ENCODE measurements at regions not wholly inside any gene's neighbourhood (a gene's known extent, or its start where the extent isn't known, plus 50 kb on each side); places are given as distances from the start of the nearest gene placed in this dataset.
A peak's percentile ranks its signal among the peaks of the same experiment; 100 is the strongest.
"Not testable (repeated sequence)": the region's sequence is repeated elsewhere in the genome, so short reads cannot be mapped to it uniquely, and the experiment has no call there.

DNA sequence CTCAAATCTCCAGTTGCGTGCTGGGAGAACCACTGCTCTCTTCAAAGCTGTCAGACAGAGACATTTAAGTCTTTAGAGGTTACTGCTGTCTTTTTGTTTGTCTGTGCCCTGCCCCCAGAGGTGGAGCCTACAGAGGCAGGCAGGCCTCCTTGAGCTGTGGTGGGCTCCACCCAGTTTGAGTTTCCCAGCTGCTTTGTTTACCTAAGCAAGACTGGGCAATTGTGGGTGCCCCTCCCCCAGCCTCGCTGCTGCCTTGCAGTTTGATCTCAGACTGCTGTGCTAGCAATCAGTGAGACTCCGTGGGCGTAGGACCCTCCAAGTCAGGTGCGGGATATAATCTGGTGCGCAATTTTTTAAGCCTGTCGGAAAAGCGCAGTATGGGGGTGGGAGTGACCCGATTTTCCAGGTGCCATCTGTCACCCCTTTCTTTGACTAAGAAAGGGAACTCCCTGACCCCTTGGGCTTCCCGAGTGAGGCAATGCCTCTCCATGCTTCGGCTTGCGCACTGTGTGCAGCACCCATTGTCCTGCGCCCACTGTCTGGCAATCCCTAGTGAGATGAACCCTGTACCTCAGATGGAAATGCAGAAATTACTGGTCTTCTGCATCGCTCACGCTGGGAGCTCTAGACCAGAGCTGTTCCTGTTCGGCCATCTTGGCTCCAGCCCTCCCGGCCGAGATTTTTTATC lies 414.8 kb upstream of the SYNCRIP start:
- not testable (repeated sequence) for DNase-seq (ENCODE audit: low spot score)

DNA sequence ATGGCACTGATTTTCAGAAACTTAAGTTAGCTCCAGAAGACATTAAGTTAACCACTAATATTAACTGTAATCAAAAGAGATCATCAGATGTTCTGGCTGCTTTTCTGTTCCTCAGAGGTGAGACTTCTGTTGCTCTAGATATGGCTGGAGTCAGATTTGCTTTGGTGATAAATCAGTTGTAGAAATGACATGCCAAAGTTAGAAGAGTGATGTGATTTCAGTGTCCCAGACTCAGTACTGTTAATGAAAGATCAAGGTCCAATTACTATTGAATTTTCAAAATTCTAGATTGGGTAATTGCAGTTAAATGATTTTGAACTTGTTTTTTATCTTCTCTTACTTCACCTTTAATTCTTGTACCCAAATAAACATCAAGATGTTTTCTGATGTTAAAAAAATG lies 402.4 kb upstream of the SYNCRIP start:
- DNase-seq (ENCODE audit: low spot score) = no peak

DNA sequence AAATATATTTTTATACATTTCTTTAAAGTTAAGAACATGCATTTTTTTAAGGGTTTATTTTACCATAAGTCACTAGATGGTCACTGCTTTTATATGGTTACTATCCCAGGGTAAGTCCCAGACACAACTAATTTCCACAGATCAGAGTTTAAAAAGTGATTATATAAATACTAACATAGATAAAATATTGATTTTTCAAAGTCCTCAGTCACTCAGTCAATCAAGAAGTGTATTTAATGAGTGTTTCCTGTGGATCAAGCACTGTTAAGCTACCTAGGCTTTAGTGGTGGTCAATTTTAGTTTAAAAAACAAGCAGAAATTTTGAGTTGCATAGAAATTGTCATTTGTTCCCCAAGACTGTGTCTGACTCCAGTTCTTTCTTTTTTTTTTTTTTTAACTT lies 399.5 kb upstream of the SYNCRIP start:
- DNase-seq (ENCODE audit: low spot score) = no peak

DNA sequence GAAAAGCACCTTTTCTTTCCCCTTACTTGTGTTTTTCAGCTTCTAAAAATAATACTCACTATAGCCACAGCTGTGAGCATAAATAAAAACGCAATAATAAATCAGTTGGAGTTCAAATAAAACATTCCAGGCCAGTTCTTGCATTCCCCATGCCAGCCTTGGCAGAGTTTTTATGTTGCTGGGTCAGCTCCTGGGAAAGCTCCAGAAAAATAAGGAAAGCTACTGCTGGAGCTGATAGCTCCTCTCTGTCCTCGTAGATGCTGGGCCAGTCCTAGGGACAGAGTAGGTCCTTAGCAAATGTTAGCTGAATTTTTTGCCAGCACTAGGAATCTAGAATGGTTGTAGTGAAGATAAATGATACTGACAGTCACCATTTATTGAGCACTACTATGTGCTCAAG lies 389.0 kb upstream of the SYNCRIP start:
- DNase-seq (ENCODE audit: low spot score) = no peak

DNA sequence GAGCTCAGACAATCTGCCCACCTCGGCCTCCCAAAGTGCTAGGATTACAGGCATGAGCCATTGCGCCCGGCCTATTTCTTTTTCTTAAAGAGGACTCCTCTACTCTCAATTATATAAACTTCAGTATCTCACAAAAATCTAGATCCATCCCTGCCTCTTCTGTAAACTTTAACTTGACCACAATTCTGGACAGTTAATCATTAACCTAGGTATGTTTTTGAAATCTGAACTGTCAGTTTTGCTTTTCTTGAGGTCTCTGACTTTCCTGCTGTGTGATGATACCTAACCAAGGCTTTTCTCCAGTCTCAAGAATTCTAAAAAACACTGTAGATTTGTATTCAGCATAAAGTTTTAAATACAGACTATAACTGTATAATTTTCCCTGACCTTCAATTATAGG lies 388.2 kb upstream of the SYNCRIP start:
- DNase-seq (ENCODE audit: low spot score) = no peak

DNA sequence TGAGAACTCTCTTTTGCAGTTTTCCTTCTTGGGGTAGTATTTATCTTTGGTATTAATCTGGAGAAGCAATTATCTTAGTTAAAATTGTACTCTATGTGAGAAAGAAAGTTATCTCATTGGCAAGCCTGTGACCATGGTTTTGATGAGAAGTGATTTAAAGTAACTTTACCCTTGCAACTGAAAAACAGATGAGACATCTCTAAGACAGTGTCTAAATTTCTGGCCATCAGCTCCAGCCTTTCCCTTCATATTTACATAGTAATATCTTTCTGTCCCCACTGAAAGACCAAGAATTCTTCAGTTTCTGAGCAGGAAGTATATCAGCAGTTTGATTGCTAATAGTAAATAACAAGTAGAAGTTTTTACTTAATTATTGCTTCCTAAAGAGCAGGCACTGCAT lies 386.1 kb upstream of the SYNCRIP start:
- DNase-seq (ENCODE audit: low spot score) = no peak

DNA sequence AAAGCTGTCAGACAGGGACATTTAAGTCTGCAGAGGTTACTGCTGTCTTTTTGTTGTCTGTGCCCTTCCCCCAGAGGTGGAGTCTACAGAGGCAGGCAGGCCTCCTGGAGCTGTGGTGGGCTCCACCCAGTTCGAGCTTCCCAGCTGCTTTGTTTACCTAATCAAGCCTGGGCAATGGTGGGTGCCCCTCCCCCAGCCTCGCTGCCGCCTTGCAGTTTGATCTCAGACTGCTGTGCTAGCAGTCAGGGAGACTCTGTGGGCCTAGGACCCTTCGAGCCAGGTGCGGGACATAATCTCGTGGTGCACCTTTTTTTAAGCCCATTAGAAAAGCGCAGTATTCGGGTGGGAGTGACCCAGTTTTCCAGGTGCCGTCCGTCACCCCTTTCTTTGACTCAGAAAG lies 384.2 kb upstream of the SYNCRIP start:
- DNase-seq (ENCODE audit: low spot score) = not testable (repeated sequence)

DNA sequence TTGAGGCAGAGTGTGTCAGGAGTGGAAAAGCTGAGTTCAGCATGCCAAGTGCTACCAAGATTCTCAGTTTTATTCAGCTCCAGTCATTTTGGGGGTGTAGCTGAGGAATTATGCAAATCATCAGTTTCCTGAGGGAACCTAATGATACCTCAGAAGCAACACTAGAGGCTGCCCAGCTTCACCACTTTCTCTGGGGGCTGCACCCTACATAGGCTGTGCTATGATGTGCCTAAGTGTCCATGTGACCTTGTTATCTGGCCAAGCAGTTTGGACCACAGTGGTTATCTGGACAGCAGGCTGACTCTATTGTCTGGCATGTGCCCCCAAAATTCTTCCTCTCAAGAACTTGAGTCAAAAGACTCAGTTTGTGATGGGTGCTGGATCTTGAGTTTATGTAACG lies 374.6 kb upstream of the SYNCRIP start:
- no peak for DNase-seq (ENCODE audit: low spot score)

DNA sequence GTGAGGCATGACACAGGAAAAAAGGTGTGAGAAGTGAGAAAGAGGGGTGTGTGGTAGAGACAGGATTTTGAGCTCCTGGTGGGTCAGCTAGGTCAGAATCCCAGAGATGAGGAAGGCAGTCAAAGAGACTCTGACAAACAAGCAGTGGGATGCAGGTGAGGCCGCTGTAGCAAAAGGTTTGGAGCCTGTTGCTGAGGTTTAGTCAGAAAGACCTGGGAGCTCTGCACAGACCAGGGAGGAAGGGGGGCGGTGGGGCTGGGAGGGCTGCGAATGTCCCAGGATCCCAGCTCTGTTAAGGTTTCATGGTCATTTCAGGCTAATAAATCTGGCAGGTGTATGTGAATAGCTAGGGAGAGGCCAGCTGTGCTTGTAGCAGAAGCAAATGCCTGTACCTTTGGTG lies 373.9 kb upstream of the SYNCRIP start:
- no peak for DNase-seq (ENCODE audit: low spot score)

DNA sequence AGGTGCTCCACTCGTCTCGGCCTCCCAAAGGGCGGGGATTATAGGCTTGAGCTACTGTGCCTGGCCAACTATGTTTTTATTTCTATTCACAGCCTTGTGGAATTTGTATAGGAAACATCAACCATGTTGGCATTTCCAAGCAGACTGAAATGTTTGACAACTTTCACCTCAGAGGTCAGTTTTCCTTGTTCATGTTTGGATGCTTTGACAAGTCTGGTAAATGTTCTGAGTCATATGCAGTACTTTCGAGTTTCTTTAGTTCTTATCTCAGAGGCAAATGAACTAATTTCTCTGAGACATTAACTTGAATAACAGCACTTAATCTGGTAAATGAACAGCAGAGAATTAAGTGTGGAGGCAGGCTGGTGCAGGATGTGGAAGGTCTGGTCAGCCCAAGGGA lies 373.4 kb upstream of the SYNCRIP start:
- no peak for DNase-seq (ENCODE audit: low spot score)

DNA sequence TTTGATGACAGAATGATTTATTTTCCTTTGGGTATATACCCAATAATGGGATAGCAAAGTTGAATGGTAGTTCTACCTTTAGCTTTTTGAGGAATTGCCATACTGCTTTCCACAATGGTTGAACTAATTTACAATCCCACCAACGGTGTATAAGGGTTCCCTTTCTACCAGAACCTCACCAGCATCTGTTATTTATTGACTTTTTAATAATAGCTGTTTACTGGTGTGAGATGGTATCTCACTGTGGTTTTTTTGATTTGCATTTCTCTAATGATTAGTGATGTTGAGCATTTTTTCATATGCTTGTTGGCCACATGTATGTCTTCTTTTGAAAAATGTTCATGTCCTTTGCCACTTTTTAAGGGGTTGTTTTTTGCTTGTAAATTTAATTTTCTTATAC lies 370.3 kb upstream of the SYNCRIP start:
- not testable (repeated sequence) for DNase-seq (ENCODE audit: low spot score)

DNA sequence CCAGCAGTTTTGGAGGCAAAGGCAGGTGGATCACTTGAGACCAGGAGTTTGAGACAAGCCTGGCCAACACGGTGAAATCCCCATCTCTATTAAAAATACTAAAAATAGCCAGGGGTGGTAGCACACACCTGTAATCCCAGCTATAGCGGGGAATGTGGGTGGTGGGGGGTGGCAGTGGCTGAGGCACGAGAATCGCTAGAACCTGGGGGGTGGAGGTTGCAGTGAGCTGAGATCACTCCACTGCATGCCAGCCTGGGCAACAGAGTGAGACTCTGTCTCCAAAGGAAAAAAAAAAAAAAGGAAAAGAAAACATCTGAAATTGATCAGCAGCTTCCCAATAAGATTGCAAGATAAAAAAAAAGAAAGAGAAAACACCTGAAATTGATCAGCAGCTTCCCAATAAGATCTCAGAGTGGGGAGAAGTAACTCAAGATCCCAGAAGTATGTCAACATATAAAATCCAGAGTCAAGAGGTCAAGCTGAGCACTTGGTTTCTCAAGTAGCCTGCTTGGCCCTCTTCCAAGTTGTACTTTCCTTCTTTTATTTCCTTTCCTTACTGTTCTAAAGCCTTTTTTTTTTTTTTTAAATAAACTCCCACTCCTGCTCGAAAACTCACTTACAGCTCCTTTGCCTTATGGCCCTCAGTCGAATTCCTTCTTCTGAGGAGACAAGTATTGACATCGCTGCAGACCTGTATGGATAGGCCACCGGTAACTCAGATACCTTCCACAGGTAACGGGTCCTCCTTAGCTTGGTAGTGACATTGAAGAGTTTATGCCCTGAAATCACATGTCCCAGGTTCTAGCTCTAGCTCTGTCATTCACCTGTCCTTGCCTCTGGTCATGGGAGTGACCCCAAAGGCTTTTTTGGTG lies 368.5 kb upstream of the SYNCRIP start:
- DNase-seq (ENCODE audit: low spot score) = no peak

DNA sequence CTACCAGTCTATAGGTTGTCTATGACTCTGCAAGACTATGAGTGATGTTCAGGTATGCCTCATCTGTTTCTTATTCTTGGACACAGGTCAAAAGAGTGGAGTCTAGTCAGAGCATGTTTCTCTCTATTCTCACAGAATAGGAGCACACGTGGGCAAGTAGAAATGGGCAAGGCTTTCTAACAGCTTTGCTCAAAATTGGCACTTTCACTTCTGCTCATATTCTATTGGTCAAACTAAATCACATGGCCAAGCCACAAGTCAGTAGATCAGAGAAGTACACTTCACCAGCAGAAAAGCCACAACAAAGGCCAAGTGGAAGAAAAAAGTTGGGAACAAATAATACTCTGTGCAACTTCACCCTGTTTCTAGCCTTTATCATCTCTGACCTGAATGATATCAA lies 354.5 kb upstream of the SYNCRIP start:
- DNase-seq (ENCODE audit: low spot score) = peak; percentile 25

DNA sequence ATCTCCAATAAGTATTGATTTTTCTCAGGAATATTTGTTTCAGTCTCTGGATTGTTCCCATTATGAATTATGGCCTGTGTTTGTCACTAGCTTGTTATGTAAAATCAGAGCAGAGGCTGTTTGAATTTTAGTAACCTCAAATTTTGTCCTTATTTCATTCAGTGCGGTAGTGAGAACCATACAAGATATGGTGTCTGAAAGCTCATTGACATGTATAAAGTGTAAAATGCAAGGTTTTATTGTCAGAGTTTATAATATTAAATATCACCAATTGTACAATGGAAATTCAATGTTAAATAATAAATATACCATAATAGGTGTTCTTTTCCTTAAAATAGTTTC lies 353.3 kb upstream of the SYNCRIP start:
- DNase-seq (ENCODE audit: low spot score) = no peak

DNA sequence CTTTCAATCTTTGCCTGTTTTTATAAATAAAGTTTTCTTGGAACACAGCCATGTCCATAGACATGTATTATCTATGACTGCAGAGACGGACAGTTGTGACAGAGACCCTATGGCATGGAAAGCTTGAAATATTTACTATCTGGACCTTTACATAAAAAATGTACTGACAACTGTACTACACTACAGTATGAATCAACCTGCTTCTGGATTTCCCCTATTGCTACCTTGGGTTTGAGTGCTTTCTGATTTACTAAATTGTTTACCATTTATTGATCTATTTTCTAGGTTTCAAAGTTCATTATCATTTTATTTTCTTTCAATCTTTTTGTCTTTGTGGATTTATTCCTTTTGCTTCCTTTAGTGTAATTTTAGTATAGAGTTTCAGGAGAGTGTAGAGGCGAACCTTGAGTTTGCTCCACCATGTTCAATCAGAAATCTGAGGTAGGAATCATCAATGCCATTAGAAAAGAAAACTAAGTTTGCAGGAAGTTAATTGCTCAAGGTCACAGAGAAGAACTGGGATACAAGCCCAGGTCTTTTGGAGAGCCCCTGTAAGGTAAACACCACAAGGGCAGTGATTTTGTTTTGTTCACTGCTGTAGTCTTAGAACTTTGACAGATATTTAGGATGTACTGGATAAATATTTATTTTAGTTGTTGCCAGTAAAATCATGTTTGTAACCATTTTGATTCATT lies 352.8 kb upstream of the SYNCRIP start:
- no peak for DNase-seq (ENCODE audit: low spot score)

DNA sequence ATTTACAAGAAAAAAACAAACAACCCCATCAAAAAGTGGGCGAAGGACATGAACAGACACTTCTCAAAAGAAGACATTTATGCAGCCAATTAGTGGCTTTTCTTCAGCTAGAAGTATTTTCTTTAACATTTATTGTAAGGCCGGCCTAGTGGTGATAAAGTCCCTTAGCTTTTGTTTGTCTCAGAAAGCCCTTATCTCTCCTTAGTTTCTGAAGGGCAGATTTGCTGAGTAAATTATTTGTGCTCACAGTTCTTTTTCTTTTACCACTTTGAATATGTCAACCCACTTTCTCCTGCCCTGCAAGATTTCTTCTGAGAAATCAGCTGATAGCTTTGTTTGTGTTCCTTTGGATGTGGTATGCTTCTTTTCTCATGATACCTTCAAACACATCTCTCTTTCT lies 344.0 kb upstream of the SYNCRIP start:
- DNase-seq (ENCODE audit: low spot score) = no peak

DNA sequence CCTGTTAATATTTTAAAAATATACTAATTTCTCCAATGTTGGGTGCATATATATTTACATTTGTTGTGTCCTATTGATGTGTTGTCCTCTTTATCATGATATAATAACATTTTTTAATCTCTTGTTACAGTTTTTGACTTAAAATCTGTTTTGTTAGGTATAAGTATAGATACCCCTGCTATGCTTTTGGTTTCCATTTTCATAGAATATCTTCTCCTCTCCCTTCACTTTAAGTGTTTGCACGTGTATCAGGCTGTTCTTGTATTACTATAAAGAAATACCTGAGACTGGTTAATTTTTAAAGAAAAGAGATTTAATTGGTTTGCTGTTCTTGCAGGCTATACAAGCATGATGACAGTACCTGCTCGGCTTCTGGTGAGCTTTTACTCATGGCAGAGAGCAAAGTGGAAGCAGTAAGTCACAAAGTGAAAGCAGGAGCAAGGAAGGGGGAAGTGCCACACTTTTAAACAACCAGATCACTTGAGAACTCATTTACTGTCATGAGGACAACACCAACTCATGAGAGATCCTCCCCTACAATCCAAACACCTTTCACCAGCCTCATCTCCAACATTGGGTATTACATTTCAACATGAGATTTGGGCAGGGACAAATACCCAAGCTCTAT lies 340.5 kb upstream of the SYNCRIP start:
- DNase-seq (ENCODE audit: low spot score) = no peak

DNA sequence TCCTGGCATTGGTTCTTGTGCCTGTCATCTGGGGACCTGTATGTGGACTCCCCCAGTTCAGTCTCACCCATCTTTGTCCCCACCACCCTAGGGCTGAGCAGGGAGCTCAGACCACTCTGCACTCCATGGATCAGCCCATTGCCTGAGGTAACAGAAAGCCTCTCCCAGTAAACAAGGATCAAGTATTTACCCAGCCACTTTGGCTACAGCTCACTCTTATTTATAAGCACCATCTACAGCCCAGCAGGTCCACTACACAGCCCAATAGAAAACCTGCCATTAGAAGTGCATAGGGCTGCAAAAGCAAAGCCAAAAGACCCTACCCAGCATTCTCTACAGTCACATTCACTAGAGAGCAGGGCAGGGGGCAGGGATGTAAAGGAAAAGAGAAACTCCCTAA lies 335.0 kb upstream of the SYNCRIP start:
- DNase-seq (ENCODE audit: low spot score) = no peak

DNA sequence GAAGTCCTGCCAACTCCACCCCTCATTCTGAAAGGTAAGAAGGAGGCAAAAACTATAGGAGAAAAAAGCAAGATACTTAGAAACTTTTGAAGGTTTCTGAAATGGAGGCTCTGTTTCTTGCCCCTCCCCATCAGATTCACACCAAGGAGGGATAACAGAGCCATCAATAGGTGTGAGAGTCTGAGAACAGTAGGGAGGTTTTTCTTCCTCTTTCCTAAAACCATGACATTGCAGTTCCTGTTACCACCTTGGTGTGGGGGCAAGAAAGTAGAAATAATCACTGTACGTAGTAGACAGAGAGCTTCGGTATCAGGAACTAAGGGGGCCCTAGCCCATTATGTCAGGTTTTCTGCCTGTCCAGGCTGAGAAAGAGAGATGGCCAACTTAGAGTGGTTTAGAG lies 333.3 kb upstream of the SYNCRIP start:
- no peak for DNase-seq (ENCODE audit: low spot score)

DNA sequence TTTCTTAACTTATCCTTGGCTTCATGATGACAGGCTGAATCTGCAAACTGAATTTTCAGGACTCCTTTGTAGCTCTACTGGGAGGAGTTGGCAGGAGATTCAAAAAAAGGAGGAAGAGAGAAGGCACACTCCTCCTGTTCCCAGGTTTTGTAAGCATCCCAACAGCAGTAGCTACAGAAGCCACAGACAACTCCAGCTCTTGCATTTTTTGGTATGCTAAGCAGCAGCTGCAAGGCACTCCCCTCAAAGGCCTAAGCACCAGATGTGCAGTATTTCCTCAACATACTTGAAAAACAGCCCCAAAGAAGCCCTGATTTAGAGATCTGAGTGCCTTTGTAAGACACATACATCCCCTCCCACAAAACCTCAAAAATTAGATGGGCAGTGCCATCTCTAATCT lies 328.6 kb upstream of the SYNCRIP start:
- no peak for DNase-seq (ENCODE audit: low spot score)

DNA sequence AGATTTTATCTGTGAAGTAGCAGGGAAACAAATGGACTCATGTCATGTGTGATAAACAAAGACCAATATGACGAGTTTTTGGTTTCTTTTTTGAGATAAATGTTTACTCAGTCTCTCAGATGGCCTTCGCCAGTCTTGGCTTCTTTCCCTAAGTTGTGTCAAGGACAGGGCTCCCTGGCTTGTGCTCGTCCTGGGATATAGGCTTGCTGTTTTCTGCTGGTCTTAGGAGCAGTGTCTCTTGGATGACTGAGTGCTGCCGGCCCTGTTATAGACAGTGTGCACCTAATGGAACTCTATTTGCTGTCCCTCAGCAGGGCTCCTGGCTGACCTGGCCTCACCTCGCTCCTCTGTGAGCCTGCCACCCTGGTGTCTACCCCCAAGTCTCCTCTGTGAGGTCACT lies 324.1 kb upstream of the SYNCRIP start:
- no peak for DNase-seq (ENCODE audit: low spot score)

DNA sequence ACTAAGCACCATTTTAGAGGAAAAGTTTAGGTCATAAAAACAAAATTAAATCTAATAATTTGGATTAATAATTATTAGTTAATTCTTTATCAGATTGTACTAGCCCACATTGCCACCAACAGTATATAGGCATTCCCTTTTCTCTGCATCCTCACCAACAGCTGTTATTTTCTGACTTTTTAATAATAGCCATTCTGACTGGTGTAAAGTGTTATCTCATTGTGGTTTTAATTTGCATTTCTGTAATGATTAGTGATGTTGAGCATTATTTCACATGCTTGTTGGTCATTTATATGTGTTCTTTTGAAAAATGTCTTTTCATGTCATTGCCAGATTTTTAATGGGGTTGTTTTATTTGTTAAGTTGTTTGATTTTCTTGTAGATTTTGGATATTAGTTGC lies 319.1 kb upstream of the SYNCRIP start:
- DNase-seq (ENCODE audit: low spot score) = no peak

DNA sequence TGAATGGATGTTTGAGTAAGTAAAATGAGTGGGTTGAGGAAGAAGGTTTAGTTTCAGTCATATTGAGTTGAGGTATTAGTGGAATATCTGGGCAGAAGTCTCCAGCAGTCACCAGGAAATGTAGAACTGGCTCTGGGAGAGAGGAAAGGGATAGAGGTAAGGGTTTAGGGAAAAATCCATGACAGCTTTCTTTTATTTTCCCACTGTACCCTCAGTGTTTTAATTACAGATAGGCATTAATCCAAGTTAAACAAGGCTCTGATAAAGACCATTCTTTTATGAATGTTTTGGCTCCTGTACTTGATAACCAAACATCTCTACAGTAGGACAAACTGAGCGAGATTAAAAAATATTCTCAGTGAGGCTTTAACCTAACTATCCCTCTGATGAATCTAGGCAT lies 318.4 kb upstream of the SYNCRIP start:
- DNase-seq (ENCODE audit: low spot score) = no peak

Measured in NAMALWA (cell line).